Esophagus squamous epithelium (tissue), 5 donors: ENCODE measurements at regions not wholly inside any gene's neighbourhood (a gene's known extent, or its start where the extent isn't known, plus 50 kb on each side); places are given as distances from the start of the nearest gene placed in this dataset.

ENCODE experiments used
- DNase-seq: peaks from one replicate; lab custom pipeline; 2025; lab: John Stamatoyannopoulos, UW
- H3K27ac ChIP-seq, 4 donors: fragments of 200-600 bp; sonication (generic); one replicate each; pipeline ENCODE4 v1.5.1; 2016 to 2019; ENCODE audit warnings: mild to moderate bottlenecking in 1 of 4
- H3K27me3 ChIP-seq, 4 donors: fragments of 200-600 bp; sonication (generic); 1 replicate in 3 of 4; 2 replicates in 1 of 4; pipeline versions ENCODE4 v1.5.1 to v1.6.0; 2017 to 2021; ENCODE audit warnings: antibody characterized with exemption in 1 of 4
- H3K36me3 ChIP-seq, 3 donors: fragments of 200-600 bp; sonication (generic); one replicate each; pipeline ENCODE4 v1.5.1; 2016 to 2019
- H3K4me1 ChIP-seq, 3 donors: fragments of 200-600 bp; sonication (generic); one replicate each; pipeline ENCODE4 v1.5.1; 2017 to 2019
- H3K4me3 ChIP-seq, 4 donors: fragments of 200-600 bp; sonication (generic); 1 replicate in 3 of 4; 2 replicates in 1 of 4; pipeline ENCODE4 v1.5.1; 2016 to 2019; ENCODE audit warnings: mild to moderate bottlenecking in 2 of 4, moderate library complexity in 1 of 4
- H3K9me3 ChIP-seq, 3 donors: fragments of 200-600 bp; sonication (generic); one replicate each; pipeline ENCODE4 v1.5.1; 2016 to 2019
- POLR2A ChIP-seq, 4 donors: fragments of 450-650 bp; IDR thresholded peaks; one replicate each; pipeline ENCODE4 v1.6.1; 2017; ENCODE audit warnings: antibody characterized with exemption in 4 of 4, mild to moderate bottlenecking in 4 of 4, moderate library complexity in 3 of 4
- WGBS, 2 donors: methylation state at CpG; one replicate each; pipeline ENCODE4 v1.1.5; 2018; 5-methylcytosine and 5-hydroxymethylcytosine counted together
- intact Hi-C: fragments of 100-400 bp; cut with DNase I; formaldehyde crosslinking; loops from one replicate; pipeline ENCODE4 v1.15.0; 2022
- TF ChIP-seq, protein P1 (sequence below), 6 experiments: fragments of 450-650 bp in 4 of 6; fragments of 200-600 bp in 2 of 6; sonication (generic) in 2 of 6; IDR thresholded peaks; one replicate each; pipeline ENCODE4 v1.5.1; 2016 to 2019; ENCODE audit warnings: antibody characterized with exemption in 6 of 6, mild to moderate bottlenecking in 4 of 6, moderate library complexity in 4 of 6
- donor health status: DM: yes; HTN: yes; CAD: no.

- 43 to 49% methylated on average over 3 to 5 of the region's 5 CpGs for WGBS, 2 donors
- intact Hi-C loops = no loop called here
- H3K36me3 ChIP-seq = no peaks in the 10 kb centered on the region
- no peak for DNase-seq
- no peak overlapping the region for H3K4me3 ChIP-seq
- no peak overlapping the region for H3K27ac ChIP-seq
- H3K4me1 ChIP-seq = peaks cover 0 to 10% (median 0%) of the 10 kb centered on the region in 3 donors
- H3K9me3 ChIP-seq = peaks cover 0 to 6% (median 3%) of the 10 kb centered on the region in 3 donors
- no peaks in the 10 kb centered on the region for H3K27me3 ChIP-seq
- TF ChIP-seq, protein P1, sequence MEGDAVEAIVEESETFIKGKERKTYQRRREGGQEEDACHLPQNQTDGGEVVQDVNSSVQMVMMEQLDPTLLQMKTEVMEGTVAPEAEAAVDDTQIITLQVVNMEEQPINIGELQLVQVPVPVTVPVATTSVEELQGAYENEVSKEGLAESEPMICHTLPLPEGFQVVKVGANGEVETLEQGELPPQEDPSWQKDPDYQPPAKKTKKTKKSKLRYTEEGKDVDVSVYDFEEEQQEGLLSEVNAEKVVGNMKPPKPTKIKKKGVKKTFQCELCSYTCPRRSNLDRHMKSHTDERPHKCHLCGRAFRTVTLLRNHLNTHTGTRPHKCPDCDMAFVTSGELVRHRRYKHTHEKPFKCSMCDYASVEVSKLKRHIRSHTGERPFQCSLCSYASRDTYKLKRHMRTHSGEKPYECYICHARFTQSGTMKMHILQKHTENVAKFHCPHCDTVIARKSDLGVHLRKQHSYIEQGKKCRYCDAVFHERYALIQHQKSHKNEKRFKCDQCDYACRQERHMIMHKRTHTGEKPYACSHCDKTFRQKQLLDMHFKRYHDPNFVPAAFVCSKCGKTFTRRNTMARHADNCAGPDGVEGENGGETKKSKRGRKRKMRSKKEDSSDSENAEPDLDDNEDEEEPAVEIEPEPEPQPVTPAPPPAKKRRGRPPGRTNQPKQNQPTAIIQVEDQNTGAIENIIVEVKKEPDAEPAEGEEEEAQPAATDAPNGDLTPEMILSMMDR (IDR thresholded peaks at IDR 0.05) = no peak
- TF ChIP-seq POLR2A (IDR thresholded peaks at IDR 0.05) = no peak
Observed at GRCh38 chr16:25493136-25493811, 198.5 kb upstream of the HS3ST4 start.

DNA sequence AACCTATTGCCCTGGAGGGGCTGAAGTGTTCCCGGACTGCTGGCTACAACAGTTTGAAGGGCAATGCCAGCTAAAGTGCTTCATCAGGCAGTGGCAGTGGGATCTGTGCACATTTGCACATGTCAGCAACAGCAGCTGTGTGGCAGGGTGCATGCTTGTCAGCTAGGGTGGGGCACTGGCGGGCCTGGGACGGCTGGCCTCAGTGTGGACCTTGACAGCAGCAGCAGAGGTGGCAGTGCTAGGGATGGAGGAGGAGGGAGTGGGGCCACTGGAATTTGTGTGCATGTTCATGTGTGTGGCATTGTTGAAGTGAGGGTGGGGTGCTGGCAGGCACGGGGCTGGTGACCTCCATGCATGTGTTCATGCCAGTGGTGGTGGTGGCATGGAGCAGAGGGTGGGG, 203.3 kb upstream of the HS3ST4 start:
- peaks cover 0 to 8% (median 0%) of the 10 kb centered on the region in 3 donors for H3K4me1 ChIP-seq
- no peak for DNase-seq
- no peak overlapping the region for H3K4me3 ChIP-seq
- intact Hi-C loops = no loop called here
- H3K36me3 ChIP-seq = no peaks in the 10 kb centered on the region
- WGBS, 2 donors = 86% methylated on average over 4 of the region's 4 CpGs; no CpG with 5 or more reads in 1 of the 2 donors
- H3K27ac ChIP-seq = no peak overlapping the region
- no peak for TF ChIP-seq POLR2A (IDR thresholded peaks at IDR 0.05)
- TF ChIP-seq, protein P1 (IDR thresholded peaks at IDR 0.05) = no peak
- no peaks in the 10 kb centered on the region for H3K27me3 ChIP-seq
- peaks cover 0 to 18% (median 8%) of the 10 kb centered on the region in 3 donors for H3K9me3 ChIP-seq

DNA sequence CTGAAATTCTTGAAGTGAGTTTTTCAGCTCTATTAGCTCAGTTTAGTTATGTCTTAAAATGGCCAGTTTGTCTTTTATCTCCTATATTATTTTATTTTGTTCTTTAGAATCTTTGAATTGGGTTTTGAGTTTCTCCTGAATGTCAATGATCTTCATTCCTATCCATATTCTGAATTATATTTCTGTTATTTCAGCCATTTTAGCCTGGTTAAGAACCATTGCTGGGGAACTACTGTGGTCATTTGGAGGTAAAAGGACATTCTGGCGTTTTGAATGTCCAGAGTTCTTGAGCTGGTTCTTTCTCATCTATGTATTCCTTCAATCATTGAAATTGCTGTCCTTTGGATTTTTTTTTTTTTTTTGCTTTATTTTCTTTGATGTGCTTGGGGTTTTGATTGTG, 203.9 kb upstream of the HS3ST4 start:
- Histone ChIP-seq H3K4me3 (no peak overlapping the region), H3K4me1 (peaks cover 0 to 3% (median 0%) of the 10 kb centered on the region in 3 donors), H3K27ac (no peak overlapping the region), H3K27me3 (no peaks in the 10 kb centered on the region), H3K9me3 (peaks cover 0 to 18% (median 8%) of the 10 kb centered on the region in 3 donors), H3K36me3 (no peaks in the 10 kb centered on the region)
- TF ChIP-seq POLR2A (IDR thresholded peaks at IDR 0.05) = no peak
- TF ChIP-seq, protein P1 (IDR thresholded peaks at IDR 0.05) = no peak
- intact Hi-C loops = no loop called here
- 50 to 69% methylated on average over 1 of the region's 1 CpG for WGBS, 2 donors
- no peak for DNase-seq

- H3K9me3 ChIP-seq = peaks cover 0 to 2% (median 0%) of the 10 kb centered on the region in 3 donors
- 25 to 33% methylated on average over 1 of the region's 1 CpG for WGBS, 2 donors
- no peak for TF ChIP-seq POLR2A (IDR thresholded peaks at IDR 0.05)
- TF ChIP-seq, protein P1 (IDR thresholded peaks at IDR 0.05) = no peak
- intact Hi-C loops = no loop called here
- no peak for DNase-seq
- H3K4me1 ChIP-seq = no peaks in the 10 kb centered on the region
- H3K27ac ChIP-seq = no peak overlapping the region
- no peak overlapping the region for H3K4me3 ChIP-seq
- H3K27me3 ChIP-seq = no peaks in the 10 kb centered on the region
- no peaks in the 10 kb centered on the region for H3K36me3 ChIP-seq
Observed at GRCh38 chr16:25481636-25482035, 210.1 kb upstream of the HS3ST4 start.

DNA sequence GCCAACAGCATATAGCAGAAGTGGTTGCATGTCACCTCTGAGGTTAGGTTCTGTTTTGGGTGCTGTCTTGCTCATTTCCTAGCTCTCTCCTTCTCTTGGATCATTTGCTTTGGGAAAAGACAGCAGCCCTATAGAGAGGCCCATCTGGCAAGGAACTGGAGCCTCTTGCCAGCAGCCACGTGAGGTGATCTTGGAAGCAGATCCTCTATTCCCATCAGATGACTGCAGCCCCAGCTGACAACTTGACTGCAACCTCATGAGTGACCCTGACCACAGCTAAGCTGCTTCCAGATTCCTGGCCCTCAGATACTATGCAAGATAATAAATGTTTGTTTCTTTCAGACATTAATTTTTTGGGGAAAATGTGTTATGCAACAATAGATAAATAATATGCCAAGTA, 213.3 kb upstream of the HS3ST4 start:
- Histone ChIP-seq H3K4me3 (no peak overlapping the region), H3K9me3 (no peaks in the 10 kb centered on the region), H3K4me1 (no peaks in the 10 kb centered on the region), H3K27ac (no peak overlapping the region), H3K27me3 (no peaks in the 10 kb centered on the region), H3K36me3 (no peaks in the 10 kb centered on the region)
- intact Hi-C loops = no loop called here
- DNase-seq = no peak
- 10 to 33% methylated on average over 1 of the region's 1 CpG for WGBS, 2 donors
- TF ChIP-seq, protein P1 (IDR thresholded peaks at IDR 0.05) = no peak
- TF ChIP-seq POLR2A (IDR thresholded peaks at IDR 0.05) = no peak
